WERI-Rb-1 (cell line): ENCODE measurements at regions not wholly inside any gene's neighbourhood (a gene's known extent, or its start where the extent isn't known, plus 50 kb on each side); places are given as distances from the start of the nearest gene placed in this dataset.

Source experiments
- DNase-seq: peaks from one replicate; pipeline ENCODE4 v3.0.0-alpha.2; 2020
- H3K27ac ChIP-seq: fragments of 250-450 bp; sonication (Bioruptor Pico); 2 replicates; pipeline ENCODE4 v1.5.1; 2020; ENCODE audit warnings: mild to moderate bottlenecking, moderate library complexity
- H3K27me3 ChIP-seq: fragments of 250-450 bp; sonication (Bioruptor Pico); 2 replicates; pipeline ENCODE4 v1.5.1; 2021; ENCODE audit warnings: mild to moderate bottlenecking, low read depth, moderate library complexity; ENCODE audit not compliant: insufficient read depth, severe bottlenecking
- H3K36me3 ChIP-seq: fragments of 250-450 bp; sonication (Bioruptor Pico); 2 replicates; pipeline ENCODE4 v1.5.1; 2020; ENCODE audit warnings: mild to moderate bottlenecking, moderate library complexity
- H3K4me3 ChIP-seq: 2 replicates; pipeline ENCODE4 v1.5.1; 2011; ENCODE audit warnings: low read depth, mild to moderate bottlenecking, control low read depth, low read length
- H3K9me3 ChIP-seq: fragments of 250-450 bp; sonication (Bioruptor Pico); 2 replicates; pipeline ENCODE4 v1.5.1; 2021; ENCODE audit warnings: mild to moderate bottlenecking, moderate library complexity; ENCODE audit not compliant: severe bottlenecking
- CTCF ChIP-seq: IDR thresholded peaks from 2 replicates; pipeline ENCODE4 v1.5.1; 2011; ENCODE audit warnings: low read depth, mild to moderate bottlenecking, control low read depth, inconsistent platforms, low read length

DNA sequence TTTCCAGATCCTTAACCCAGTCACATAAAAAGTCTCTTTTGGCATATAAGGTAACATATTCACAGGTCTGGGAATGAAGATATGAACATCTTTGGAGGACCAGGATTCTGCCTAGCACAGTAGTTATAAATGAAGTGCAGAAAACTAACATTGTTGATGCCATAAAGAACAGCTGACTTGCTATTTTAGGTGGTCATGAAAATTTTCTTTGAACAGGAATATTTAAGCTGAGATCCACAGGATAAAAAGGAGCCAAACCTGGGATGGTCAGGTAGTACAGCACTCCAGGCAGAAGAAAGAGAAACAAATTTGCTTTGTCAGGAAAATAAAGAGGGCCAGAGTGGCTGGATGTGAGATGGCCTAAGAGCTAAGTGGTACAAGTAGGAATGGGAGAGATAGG is 80.0 kb downstream of the CENPW start:
- no peak overlapping the region for H3K4me3 ChIP-seq
- no peak for TF ChIP-seq CTCF
- H3K36me3 ChIP-seq: no peaks in the 10 kb centered on the region

DNA sequence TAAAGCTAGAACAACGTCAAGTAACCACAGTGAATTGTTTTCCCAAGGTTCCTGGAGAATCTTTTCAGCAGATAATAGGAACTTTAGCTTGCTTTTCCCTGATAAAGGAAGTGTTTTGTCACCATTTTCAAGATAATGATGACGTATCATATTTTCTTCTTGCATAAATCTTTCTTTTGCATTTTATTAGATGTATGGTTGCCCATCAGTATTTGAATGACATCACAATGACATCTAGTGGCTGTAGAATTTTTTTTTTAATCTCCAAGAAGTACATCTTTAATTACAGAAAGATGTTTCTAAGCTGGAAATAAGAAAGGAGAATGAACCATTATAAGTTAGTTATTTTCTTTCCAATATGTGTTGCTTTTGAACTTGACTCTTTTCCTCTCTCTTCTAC is 83.0 kb downstream of the CENPW start:
- no peak for DNase-seq
- Histone ChIP-seq H3K4me3 (no peak overlapping the region), H3K36me3 (no peaks in the 10 kb centered on the region), H3K27me3 (no peaks in the 10 kb centered on the region), H3K27ac (no peak overlapping the region), H3K9me3 (no peaks in the 10 kb centered on the region)
- TF ChIP-seq CTCF: no peak

More for the DNA sequence above, 80.0 kb downstream of the CENPW start:
- no peak for DNase-seq
- no peaks in the 10 kb centered on the region for H3K9me3 ChIP-seq
- no peak overlapping the region for H3K27ac ChIP-seq
- no peaks in the 10 kb centered on the region for H3K27me3 ChIP-seq

DNA sequence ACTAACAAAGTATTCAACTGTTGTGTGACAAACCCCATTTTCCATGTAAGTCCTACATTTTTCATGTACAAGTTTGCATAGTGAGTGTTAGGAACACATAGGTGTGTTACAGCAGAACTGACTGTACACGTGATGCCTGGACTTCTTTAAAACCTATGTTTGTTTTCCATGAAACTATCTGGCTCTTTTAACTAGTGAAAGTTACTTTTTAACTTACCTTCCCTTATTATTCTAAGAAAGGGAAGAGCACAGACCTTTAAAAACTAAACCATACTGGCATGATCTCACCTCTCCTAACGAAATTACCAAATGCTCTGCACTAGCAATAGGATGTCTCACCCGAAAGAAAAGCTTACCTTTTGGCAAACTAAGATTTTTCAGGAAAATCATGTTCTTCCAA is 87.8 kb downstream of the CENPW start:
- no peak for TF ChIP-seq CTCF
- H3K9me3 ChIP-seq: no peaks in the 10 kb centered on the region
- H3K27me3 ChIP-seq: no peaks in the 10 kb centered on the region
- H3K36me3 ChIP-seq: no peaks in the 10 kb centered on the region
- no peak for DNase-seq
- H3K27ac ChIP-seq: no peak overlapping the region
- H3K4me3 ChIP-seq: no peak overlapping the region

DNA sequence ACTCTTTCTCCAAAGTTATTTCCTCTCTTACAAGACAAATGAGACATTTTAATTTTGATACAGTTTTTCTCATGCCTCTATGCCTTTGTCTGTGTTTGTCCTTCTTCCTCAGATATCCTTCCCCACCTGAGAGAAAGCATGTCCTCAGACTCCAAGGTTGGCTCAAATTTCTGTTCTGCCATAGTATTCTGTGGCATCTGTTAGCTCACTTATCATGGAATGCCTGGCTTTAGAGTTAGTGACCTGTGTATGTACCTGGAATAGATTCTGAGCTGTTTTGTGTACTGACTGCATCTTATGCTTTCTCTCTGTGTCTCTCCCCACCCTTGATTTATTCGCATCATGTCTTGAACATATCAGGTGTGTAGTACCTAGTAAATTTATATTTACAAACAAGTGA is 90.0 kb downstream of the CENPW start:
- Histone ChIP-seq H3K4me3 (no peak overlapping the region), H3K36me3 (no peaks in the 10 kb centered on the region), H3K9me3 (no peaks in the 10 kb centered on the region), H3K27ac (no peak overlapping the region), H3K27me3 (no peaks in the 10 kb centered on the region)
- no peak for DNase-seq
- no peak for TF ChIP-seq CTCF

DNA sequence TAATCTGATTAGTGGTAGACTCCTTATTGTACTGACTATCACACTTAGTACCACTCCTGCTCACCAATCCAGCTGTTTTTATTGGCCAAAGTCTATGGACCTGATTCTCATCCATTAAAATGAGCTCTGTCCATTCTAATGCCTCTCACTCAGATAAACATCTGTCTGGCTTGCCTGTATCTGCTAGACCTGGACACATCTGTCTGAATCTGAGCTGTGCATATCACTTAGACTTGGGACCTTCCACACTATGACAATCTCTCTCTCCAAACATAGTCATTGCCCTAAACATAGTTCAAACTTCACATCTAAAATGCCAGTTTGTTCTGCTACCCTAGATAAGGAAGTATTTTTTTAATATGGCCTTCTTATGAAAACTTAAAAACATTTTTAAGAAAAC is 92.6 kb downstream of the CENPW start:
- no peaks in the 10 kb centered on the region for H3K9me3 ChIP-seq
- H3K27me3 ChIP-seq: no peaks in the 10 kb centered on the region
- H3K4me3 ChIP-seq: no peak overlapping the region
- DNase-seq: no peak
- TF ChIP-seq CTCF: no peak
- H3K27ac ChIP-seq: no peak overlapping the region
- H3K36me3 ChIP-seq: no peaks in the 10 kb centered on the region

DNA sequence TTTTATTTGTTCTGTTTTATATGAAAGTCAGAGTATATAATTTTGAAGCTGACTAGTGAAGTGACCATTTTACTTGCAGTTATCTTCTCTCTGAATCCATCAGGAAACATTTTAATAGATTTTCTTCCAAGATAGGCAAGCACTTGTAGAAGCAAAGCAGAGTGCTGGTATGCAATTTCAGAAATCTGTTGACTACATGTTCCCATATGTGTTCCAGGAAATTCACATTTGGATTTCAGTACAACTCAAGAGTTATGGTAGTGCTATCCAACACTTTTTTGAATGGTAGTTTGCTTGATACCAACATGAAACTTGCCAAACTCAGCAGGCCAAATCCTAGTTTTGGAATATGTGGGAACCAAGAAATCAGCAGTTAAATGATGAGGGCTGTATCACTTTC is 94.0 kb downstream of the CENPW start:
- H3K9me3 ChIP-seq: no peaks in the 10 kb centered on the region
- no peak overlapping the region for H3K4me3 ChIP-seq
- no peaks in the 10 kb centered on the region for H3K36me3 ChIP-seq
- no peak overlapping the region for H3K27ac ChIP-seq
- no peaks in the 10 kb centered on the region for H3K27me3 ChIP-seq
- no peak for TF ChIP-seq CTCF
- DNase-seq: no peak
